ENCODE measurements at regions not wholly inside any gene's neighbourhood (a gene's known extent, or its start where the extent isn't known, plus 50 kb on each side); places are given as distances from the start of the nearest gene placed in this dataset.
"Not testable (repeated sequence)": the region's sequence is repeated elsewhere in the genome, so short reads cannot be mapped to it uniquely, and the experiment has no call there.

DNA sequence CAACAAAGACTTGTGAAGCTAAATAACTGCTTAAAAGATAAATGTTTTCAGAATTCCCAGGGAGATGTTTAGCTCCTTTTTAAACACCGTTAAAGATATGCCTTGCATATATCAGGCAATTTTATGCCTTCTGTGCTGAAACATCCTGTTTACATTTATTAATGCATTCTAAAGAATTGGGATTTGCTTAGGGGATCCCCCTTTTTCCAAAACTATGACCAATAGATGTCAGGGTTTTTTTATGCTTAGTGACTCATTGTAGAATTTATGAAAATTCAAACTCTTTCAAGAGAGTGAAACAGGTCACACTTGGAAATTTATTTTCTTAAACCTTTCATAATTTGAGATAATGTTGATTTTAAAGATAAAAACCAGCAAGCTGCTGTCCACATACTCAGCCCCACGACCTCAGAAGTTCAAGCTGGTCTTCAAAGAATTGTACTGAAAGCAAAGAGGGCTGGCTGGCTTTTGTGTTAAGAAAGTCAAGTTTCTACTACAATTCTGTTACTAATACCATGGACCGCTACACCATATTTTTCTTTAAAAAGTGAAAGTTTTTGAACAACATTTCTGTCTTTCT is 411.8 kb downstream of the ETV1 start:
- no peaks in the 10 kb centered on the region for H3K36me3 ChIP-seq (replicated peaks; ENCODE audit: control insufficient read depth, insufficient read depth, low read length)
- no peak for DNase-seq
- H3K4me3 ChIP-seq (ENCODE audit: insufficient read depth, low read depth, low read length): no peak overlapping the region
- H3K27me3 ChIP-seq (ENCODE audit: control insufficient read depth, insufficient read depth, low read length): no peaks in the 10 kb centered on the region

DNA sequence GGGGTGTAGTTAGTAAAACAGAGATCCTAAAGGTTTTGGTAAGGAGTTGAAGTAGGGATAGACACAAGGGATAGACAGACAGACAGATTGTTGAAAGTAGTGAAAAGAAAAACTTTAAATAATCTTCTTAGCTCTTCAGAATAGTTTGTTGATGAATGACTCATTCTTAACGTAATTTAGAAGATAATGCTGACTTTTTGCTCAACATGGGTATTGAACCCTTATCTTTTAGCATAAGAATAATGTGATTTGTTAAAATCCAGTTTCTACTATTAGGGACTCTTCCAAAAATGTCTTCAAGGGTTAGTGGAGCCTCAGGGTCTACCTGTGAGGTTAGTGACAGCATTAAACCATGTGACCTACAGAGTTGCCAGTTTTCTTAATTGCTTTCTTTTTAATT is 411.2 kb downstream of the ETV1 start:
- no peaks in the 10 kb centered on the region for H3K36me3 ChIP-seq (replicated peaks; ENCODE audit: control insufficient read depth, insufficient read depth, low read length)
- no peak overlapping the region for H3K4me3 ChIP-seq (ENCODE audit: insufficient read depth, low read depth, low read length)
- no peaks in the 10 kb centered on the region for H3K27me3 ChIP-seq (ENCODE audit: control insufficient read depth, insufficient read depth, low read length)
- DNase-seq: no peak

DNA sequence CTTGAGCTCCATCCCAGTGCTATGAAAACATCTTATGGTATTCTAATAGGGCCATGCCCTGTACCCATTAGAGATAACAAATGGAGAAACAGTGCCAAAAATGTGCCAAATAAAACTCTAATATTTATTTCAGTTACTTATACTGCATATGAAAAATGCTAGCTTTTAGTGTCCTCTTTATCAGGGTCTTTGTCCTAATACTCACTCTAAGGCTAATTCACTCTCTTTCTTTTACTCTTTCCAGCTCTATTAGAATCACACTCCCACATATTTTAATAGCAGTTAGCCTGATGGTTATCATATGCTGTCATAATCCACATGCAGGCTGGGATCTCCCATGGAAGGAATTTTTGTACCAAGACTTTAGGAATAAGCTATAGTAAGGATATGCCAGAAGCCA is 408.4 kb downstream of the ETV1 start:
- no peaks in the 10 kb centered on the region for H3K36me3 ChIP-seq (replicated peaks; ENCODE audit: control insufficient read depth, insufficient read depth, low read length)
- H3K27me3 ChIP-seq (ENCODE audit: control insufficient read depth, insufficient read depth, low read length): no peaks in the 10 kb centered on the region
- H3K4me3 ChIP-seq (ENCODE audit: insufficient read depth, low read depth, low read length): no peak overlapping the region
- no peak for DNase-seq

DNA sequence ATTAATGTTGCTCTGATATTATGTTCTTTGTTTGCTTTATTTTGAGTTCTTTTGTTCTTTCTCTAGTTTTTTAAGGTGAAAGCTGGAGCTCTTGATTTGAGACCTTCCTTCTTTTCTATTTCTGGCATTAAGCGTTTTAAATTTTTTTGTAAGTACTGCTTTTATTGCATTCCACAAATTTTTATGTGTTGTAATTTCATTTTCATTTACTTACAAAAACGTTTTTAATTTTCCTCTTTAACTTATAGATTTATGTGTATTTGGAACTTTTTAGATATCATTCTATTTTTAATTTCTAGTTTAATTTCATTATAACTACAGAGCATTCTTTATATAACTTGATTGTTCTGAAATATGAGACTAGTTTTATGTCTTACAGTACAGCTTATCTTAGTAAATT is 395.6 kb downstream of the ETV1 start:
- no peaks in the 10 kb centered on the region for H3K27me3 ChIP-seq (ENCODE audit: control insufficient read depth, insufficient read depth, low read length)
- no peaks in the 10 kb centered on the region for H3K36me3 ChIP-seq (replicated peaks; ENCODE audit: control insufficient read depth, insufficient read depth, low read length)
- no peak for DNase-seq
- no peak overlapping the region for H3K4me3 ChIP-seq (ENCODE audit: insufficient read depth, low read depth, low read length)

DNA sequence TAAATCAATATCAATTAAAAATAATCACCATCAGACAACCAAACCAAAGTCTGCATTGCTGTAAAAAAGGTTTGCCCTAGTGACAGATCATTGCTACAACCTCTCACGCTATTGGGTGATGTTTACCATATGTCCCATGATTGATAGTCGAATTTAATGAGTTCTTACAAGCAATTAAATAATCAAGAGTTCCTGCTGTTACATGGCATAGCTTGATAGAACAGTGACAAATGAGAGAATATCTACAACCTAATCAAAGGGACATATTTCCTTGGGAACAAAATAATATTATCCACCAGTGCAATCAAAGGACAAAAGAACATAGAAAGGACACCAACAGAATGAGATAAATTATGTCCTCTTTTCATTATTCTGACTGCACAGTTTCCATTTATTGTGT is 387.4 kb downstream of the ETV1 start:
- DNase-seq: no peak
- Histone ChIP-seq H3K27me3 (ENCODE audit: control insufficient read depth, insufficient read depth, low read length) (no peaks in the 10 kb centered on the region), H3K36me3 (replicated peaks; ENCODE audit: control insufficient read depth, insufficient read depth, low read length) (no peaks in the 10 kb centered on the region), H3K4me3 (ENCODE audit: insufficient read depth, low read depth, low read length) (no peak overlapping the region)

DNA sequence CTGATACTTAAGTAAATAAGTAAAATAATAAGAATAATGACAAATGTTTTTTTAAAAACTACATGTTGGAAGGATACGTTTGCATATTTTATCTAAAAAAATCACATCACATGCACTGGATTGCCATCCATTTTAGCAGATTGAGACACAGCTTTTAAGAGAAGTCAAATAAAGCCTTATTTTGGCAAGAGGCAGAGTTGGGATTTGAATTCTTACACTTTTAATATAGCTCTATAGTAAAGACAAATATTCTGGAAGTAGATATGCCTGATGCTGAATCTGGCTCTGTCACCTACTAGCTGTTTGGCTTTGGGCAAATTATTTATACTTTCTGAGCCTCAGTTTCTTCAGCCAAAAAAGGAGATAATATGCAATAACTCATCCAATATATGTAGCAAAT is 386.4 kb downstream of the ETV1 start:
- no peak for DNase-seq
- no peaks in the 10 kb centered on the region for H3K36me3 ChIP-seq (replicated peaks; ENCODE audit: control insufficient read depth, insufficient read depth, low read length)
- no peak overlapping the region for H3K4me3 ChIP-seq (ENCODE audit: insufficient read depth, low read depth, low read length)
- H3K27me3 ChIP-seq (ENCODE audit: control insufficient read depth, insufficient read depth, low read length): no peaks in the 10 kb centered on the region

DNA sequence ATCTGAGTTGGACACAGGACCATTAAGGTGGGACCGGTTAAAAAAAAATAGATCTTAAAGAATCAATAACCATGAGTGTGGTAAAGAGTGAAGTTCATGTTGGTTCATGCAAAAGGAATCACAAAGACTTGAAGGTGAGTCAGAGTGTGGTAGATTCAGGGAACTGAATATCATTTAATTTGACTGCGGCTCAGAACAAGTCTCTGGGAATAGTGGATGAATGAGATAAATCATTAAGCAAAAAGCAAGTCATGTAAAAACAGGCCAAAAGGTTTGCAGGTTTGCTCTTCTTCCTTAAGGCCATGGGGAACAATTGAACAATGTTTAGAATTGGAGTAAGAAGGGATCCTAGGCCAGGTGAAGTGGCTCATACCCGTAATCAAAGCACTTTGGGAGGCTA is 385.8 kb downstream of the ETV1 start:
- no peaks in the 10 kb centered on the region for H3K27me3 ChIP-seq (ENCODE audit: control insufficient read depth, insufficient read depth, low read length)
- no peaks in the 10 kb centered on the region for H3K36me3 ChIP-seq (replicated peaks; ENCODE audit: control insufficient read depth, insufficient read depth, low read length)
- DNase-seq: no peak
- H3K4me3 ChIP-seq (ENCODE audit: insufficient read depth, low read depth, low read length): no peak overlapping the region

DNA sequence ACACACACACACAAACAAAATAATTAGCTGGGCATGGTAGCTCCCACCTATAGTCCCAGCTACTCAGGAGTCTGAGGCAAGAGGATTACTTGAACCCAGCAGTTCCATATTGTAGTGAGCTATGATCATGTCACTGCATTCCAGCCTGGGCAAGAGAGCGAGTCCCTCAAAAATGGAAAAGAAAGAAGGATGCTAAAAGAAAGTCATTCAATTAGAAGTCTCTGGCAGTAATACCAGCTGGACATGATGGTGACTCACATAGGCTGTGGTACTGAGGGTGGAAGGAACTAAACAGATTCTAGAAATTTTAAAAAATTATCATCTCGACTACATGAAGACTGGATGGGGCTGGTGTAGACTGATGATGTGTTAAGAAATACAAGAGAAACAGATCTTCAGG is 385.3 kb downstream of the ETV1 start:
- no peak for DNase-seq
- H3K27me3 ChIP-seq (ENCODE audit: control insufficient read depth, insufficient read depth, low read length): no peaks in the 10 kb centered on the region
- no peak overlapping the region for H3K4me3 ChIP-seq (ENCODE audit: insufficient read depth, low read depth, low read length)
- H3K36me3 ChIP-seq (replicated peaks; ENCODE audit: control insufficient read depth, insufficient read depth, low read length): no peaks in the 10 kb centered on the region

DNA sequence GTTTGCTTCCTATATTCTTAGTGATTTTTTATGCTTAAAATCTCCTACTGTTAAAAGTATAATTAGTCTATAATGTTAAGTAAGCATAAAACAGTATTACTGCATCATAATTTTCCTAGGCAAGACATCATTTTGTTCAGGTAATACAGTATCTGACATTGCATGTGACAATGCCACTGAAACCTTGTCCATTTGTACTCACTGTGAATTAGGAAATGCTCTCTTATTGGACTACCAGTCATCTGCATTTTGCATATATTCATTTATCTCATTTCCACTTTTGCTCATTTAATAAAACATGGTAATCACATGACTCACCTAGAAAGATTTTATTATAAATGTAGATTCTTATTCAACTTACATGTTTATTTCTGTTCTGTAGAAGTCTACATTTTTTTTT is 379.1 kb downstream of the ETV1 start:
- no peak for DNase-seq

DNA sequence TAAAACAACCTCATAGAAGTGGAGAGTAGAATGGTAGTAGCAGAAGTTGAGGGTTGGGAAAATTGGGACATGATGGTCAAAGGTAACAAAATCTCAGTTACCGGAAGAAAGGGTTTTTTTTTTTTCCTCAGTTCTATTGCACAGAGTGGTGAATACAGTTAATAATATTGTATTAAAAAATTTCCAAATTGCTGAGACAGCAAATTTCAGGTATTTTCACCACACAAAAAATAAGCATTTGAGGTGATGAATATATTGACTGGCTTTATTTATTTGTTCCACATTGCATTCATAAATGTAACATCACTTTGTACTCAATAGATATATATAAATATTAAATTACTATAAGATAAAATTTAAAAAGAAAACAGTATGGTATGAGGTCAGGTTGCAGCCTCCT is 373.8 kb downstream of the ETV1 start:
- Histone ChIP-seq H3K4me3 (ENCODE audit: insufficient read depth, low read depth, low read length) (no peak overlapping the region), H3K27me3 (ENCODE audit: control insufficient read depth, insufficient read depth, low read length) (no peaks in the 10 kb centered on the region), H3K36me3 (replicated peaks; ENCODE audit: control insufficient read depth, insufficient read depth, low read length) (no peaks in the 10 kb centered on the region)
- no peak for DNase-seq

More for the DNA sequence above, 379.1 kb downstream of the ETV1 start:
- H3K36me3 ChIP-seq (replicated peaks; ENCODE audit: control insufficient read depth, insufficient read depth, low read length): no peaks in the 10 kb centered on the region
- no peak overlapping the region for H3K4me3 ChIP-seq (ENCODE audit: insufficient read depth, low read depth, low read length)
- H3K27me3 ChIP-seq (ENCODE audit: control insufficient read depth, insufficient read depth, low read length): no peaks in the 10 kb centered on the region

DNA sequence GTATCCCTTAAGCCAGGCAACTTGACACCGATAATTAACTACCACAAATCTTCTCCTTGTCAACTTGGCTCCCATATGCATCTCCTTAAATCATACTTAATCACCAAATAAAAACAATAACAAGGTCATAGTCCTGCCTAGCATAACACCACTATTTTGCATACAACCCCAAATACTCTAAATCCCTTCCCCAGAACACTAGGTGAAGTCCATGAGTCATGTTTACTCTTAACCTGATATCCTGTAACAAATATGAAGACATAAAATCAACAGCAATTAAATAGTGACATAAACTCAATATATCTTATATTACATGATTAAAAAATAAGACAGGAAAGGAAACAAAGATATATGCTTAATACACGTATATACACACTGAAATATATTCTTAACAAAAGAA is 362.0 kb downstream of the ETV1 start:
- Histone ChIP-seq H3K27me3 (ENCODE audit: control insufficient read depth, insufficient read depth, low read length) (no peaks in the 10 kb centered on the region), H3K4me3 (ENCODE audit: insufficient read depth, low read depth, low read length) (no peak overlapping the region), H3K36me3 (replicated peaks; ENCODE audit: control insufficient read depth, insufficient read depth, low read length) (no peaks in the 10 kb centered on the region)
- no peak for DNase-seq

DNA sequence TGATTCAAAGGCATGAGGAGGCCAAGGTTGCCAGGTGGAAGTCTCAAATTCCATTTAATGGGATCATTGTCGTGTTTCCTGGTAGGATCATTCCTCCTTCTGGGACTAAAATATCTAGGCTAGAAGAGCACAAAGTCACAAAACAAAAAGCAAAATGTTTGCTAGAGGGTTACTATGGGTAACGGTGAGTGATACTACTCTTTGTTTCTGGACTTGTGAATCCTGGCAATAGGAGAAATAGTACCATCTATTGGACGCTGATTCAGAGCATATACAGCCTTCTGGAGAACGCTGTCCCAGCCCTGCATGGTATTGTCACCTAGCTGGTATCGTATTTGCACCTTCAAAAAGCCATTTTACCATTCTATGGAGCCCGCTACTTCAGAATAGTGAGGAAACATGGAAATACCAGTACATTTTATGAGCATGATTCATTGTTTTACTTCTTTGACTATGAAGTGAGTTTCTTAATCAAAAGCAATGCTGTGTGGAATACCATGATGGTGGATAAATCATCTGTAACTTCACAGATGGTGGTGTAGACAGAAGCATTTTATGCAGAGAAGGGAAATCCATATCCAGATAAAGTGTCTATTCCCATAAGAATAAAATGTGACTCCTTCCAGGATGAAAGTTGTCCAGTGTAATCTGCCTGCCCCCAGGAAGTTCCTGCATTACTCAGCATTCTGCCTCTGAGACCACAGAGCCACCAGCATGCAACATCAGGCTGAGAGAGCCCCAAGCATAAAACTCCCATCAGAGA is 361.0 kb downstream of the ETV1 start:
- no peak overlapping the region for H3K4me3 ChIP-seq (ENCODE audit: insufficient read depth, low read depth, low read length)
- DNase-seq: no peak

DNA sequence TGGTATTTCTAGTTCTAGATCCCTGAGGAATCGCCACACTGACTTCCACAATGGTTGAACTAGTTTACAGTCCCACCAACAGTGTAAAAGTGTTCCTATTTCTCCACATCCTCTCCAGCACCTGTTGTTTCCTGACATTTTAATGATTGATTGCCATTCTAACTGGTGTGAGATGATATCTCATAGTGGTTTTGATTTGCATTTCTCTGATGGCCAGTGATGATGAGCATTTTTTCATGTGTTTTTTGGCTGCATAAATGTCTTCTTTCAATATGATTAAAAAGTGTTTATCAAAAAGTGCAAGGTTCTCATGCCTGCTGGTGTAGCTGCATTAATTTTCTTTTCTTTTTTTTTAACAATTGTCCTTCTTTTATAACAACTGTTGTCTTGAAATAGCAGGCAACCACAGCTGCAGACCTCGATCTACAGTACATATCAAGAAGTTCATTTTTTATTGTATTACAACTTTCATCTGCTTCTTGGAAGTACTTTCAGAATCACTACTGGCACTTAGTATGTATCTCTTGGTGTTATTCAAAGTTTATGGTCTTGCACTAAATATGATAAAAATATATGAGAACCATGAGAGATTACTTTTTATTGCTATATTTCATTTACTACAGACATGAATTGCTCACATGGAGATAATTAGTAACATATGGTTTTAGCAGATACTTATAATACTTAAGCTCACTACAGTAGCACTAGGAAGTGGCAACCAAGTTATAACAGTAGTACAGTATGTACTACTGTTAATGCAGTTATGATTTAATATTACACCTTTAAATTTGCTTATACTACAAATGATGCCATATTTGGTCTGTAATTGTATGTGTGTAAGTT is 358.0 kb downstream of the ETV1 start:
- H3K36me3 ChIP-seq (replicated peaks; ENCODE audit: control insufficient read depth, insufficient read depth, low read length); H3K27me3 ChIP-seq (ENCODE audit: control insufficient read depth, insufficient read depth, low read length); H3K4me3 ChIP-seq (ENCODE audit: insufficient read depth, low read depth, low read length); DNase-seq: not testable (repeated sequence)

More for the DNA sequence above, 361.0 kb downstream of the ETV1 start:
- Histone ChIP-seq H3K27me3 (ENCODE audit: control insufficient read depth, insufficient read depth, low read length) (no peaks in the 10 kb centered on the region), H3K36me3 (replicated peaks; ENCODE audit: control insufficient read depth, insufficient read depth, low read length) (no peaks in the 10 kb centered on the region)

DNA sequence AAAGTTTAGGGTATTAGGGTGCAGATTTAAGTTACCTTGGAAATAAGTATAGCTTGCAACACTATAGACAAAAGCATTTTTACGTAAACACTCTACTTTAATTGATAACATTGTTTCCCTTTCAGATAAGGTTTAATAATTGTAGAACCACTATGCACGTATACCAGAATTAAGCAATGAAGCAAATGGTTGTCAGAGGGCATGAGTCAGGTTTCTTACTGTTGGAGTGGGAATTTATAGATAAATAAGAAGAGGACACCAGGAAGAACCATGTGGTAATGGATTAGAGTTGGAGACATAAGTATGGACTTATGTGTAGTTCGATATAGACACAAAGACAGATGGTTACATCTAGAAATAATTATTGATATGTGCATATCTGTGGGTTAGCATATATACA is 355.6 kb downstream of the ETV1 start:
- DNase-seq: no peak
- Histone ChIP-seq H3K36me3 (replicated peaks; ENCODE audit: control insufficient read depth, insufficient read depth, low read length) (no peaks in the 10 kb centered on the region), H3K4me3 (ENCODE audit: insufficient read depth, low read depth, low read length) (no peak overlapping the region), H3K27me3 (ENCODE audit: control insufficient read depth, insufficient read depth, low read length) (no peaks in the 10 kb centered on the region)

DNA sequence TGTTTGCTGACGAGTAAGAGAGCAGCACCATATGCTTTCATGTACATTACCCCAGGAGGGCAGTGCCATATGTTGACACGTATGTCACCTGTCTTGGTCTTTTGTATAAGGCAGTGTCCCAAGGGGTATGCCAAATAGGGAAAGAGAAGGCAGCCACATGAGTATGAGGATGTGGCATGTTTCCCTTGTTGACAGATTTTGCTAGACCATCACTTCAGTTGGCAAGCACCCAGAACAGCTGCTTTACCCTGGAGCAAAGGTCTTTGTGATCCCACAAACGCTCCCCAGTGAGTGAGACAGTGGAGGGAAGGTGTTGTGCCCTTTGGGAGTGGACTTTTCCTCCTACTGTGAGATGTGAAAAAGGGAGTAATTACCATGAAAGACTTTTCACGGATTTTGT is 350.1 kb downstream of the ETV1 start:
- no peak for DNase-seq
- H3K4me3 ChIP-seq (ENCODE audit: insufficient read depth, low read depth, low read length): no peak overlapping the region
- H3K36me3 ChIP-seq (replicated peaks; ENCODE audit: control insufficient read depth, insufficient read depth, low read length): no peaks in the 10 kb centered on the region
- no peaks in the 10 kb centered on the region for H3K27me3 ChIP-seq (ENCODE audit: control insufficient read depth, insufficient read depth, low read length)

Measured in H7 (cell line).